Mammary epithelial cell (primary cell): ENCODE measurements at regions not wholly inside any gene's neighbourhood (a gene's known extent, or its start where the extent isn't known, plus 50 kb on each side); places are given as distances from the start of the nearest gene placed in this dataset.

Source experiments
- EZH2 ChIP-seq: IDR thresholded peaks from 2 replicates; pipeline ENCODE4 v1.6.1; 2012; ENCODE audit warnings: low read length, inconsistent platforms, borderline replicate concordance
- TF ChIP-seq, protein P1 (sequence below), 2 donors: IDR thresholded peaks in 1 of 2; conservative IDR thresholded peaks in 1 of 2; 2 replicates each; pipeline ENCODE4 v1.5.1; 2011 to 2012; ENCODE audit warnings: inconsistent platforms in 2 of 2, low read length in 2 of 2, mild to moderate bottlenecking in 2 of 2, control low read depth in 1 of 2, low read depth in 1 of 2; ENCODE audit not compliant: insufficient read depth in 1 of 2; ENCODE audit errors: extremely low read depth in 1 of 2

DNA sequence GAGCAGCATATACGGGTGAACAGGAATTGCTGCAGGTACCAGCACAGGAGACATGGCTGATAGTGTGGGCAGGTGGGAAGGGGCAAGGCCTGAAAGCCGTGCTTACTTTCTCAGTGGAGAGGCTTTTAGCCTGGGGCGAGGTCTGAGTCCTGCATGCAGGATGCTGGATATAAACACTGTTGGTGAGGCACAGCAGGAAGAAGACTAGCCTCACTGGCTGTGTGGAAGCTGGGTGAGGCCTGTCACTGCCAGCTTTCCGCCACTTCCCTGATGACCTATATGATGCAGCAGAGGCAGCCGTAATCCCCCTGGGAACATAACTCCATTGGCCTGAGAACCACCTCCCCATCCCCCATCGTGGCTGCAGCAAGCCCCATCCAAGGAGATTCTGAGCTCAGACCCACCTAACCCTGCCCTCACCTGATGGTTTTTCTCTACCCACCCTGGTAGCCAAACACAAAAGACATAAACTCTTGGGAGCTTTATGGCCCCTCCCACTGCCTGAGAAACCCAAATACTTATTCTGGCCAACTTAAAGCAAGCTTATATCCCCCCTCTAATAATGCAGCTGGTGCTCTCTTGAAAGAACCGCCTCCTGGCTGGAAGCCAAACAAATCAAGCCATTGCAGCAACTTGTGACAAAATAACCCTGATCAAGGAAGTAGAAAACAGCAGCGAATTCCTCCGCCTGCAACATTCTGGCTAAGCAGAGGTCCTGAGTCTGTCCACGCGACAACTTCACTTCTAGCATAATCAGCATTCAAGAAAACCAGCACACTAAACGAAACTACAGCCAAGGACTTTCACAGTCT is 54.6 kb upstream of the DSC1 start:
- TF ChIP-seq, protein P1, sequence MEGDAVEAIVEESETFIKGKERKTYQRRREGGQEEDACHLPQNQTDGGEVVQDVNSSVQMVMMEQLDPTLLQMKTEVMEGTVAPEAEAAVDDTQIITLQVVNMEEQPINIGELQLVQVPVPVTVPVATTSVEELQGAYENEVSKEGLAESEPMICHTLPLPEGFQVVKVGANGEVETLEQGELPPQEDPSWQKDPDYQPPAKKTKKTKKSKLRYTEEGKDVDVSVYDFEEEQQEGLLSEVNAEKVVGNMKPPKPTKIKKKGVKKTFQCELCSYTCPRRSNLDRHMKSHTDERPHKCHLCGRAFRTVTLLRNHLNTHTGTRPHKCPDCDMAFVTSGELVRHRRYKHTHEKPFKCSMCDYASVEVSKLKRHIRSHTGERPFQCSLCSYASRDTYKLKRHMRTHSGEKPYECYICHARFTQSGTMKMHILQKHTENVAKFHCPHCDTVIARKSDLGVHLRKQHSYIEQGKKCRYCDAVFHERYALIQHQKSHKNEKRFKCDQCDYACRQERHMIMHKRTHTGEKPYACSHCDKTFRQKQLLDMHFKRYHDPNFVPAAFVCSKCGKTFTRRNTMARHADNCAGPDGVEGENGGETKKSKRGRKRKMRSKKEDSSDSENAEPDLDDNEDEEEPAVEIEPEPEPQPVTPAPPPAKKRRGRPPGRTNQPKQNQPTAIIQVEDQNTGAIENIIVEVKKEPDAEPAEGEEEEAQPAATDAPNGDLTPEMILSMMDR (conservative IDR thresholded peaks at IDR 0.05 in 1 of 2, IDR thresholded peaks at IDR 0.05 in 1 of 2; ENCODE audit: extremely low read depth in 1 of 2, insufficient read depth in 1 of 2, low read depth in 1 of 2, low read length in 2 of 2), result no peak
- TF ChIP-seq EZH2, result no peak
